ENCODE measurements at regions not wholly inside any gene's neighbourhood (a gene's known extent, or its start where the extent isn't known, plus 50 kb on each side); places are given as distances from the start of the nearest gene placed in this dataset.

GRCh38 chr18:66999003-66999402 is 395.1 kb upstream of the CDH19 start:
- no peaks in the 10 kb centered on the region for H3K36me3 ChIP-seq (ENCODE audit: control insufficient read depth, low read length)
- no peaks in the 10 kb centered on the region for H3K4me1 ChIP-seq (ENCODE audit: control insufficient read depth, low read length)
- H3K4me2 ChIP-seq (ENCODE audit: low read length): no peak overlapping the region
- no peaks in the 10 kb centered on the region for H3K27me3 ChIP-seq (ENCODE audit: control insufficient read depth, low read length)
- no peaks in the 10 kb centered on the region for H3F3A ChIP-seq (ENCODE audit: control insufficient read depth, insufficient read depth)
- no peak for TF ChIP-seq EZH2phosphoT487 (IDR thresholded peaks at IDR 0.05; ENCODE audit: borderline replicate concordance, low read length)
- TF ChIP-seq CTCF (IDR thresholded peaks at IDR 0.05; ENCODE audit: low read depth, low read length, poor library complexity, severe bottlenecking): no peak
- no peaks in the 10 kb centered on the region for H4K20me1 ChIP-seq (ENCODE audit: control insufficient read depth, insufficient read depth, low read depth, low read length)
- no peaks in the 10 kb centered on the region for H3K9me3 ChIP-seq (ENCODE audit: control insufficient read depth, insufficient read depth, low read length)
- no peak overlapping the region for H3K27ac ChIP-seq (ENCODE audit: low read depth, low read length)
- H3K9me2 ChIP-seq (replicated peaks; ENCODE audit: control insufficient read depth, low read length): no peaks in the 10 kb centered on the region
- H3K79me2 ChIP-seq (ENCODE audit: control insufficient read depth, low read length): no peaks in the 10 kb centered on the region
- no peak overlapping the region for H3K4me3 ChIP-seq (ENCODE audit: low read length)

- no peak for TF ChIP-seq EZH2phosphoT487 (IDR thresholded peaks at IDR 0.05; ENCODE audit: borderline replicate concordance, low read length)
- TF ChIP-seq CTCF (IDR thresholded peaks at IDR 0.05; ENCODE audit: low read depth, low read length, poor library complexity, severe bottlenecking): no peak
- Histone ChIP-seq H3K79me2 (ENCODE audit: control insufficient read depth, low read length) (no peaks in the 10 kb centered on the region), H3K4me3 (ENCODE audit: low read length) (no peak overlapping the region), H3K36me3 (ENCODE audit: control insufficient read depth, low read length) (no peaks in the 10 kb centered on the region), H3K27ac (ENCODE audit: low read depth, low read length) (no peak overlapping the region), H3K9me3 (ENCODE audit: control insufficient read depth, insufficient read depth, low read length) (no peaks in the 10 kb centered on the region), H3K27me3 (ENCODE audit: control insufficient read depth, low read length) (no peaks in the 10 kb centered on the region), H4K20me1 (ENCODE audit: control insufficient read depth, insufficient read depth, low read depth, low read length) (no peaks in the 10 kb centered on the region), H3K9me2 (replicated peaks; ENCODE audit: control insufficient read depth, low read length) (no peaks in the 10 kb centered on the region), H3K4me2 (ENCODE audit: low read length) (no peak overlapping the region), H3F3A (ENCODE audit: control insufficient read depth, insufficient read depth) (no peaks in the 10 kb centered on the region), H3K4me1 (ENCODE audit: control insufficient read depth, low read length) (no peaks in the 10 kb centered on the region)
Measured at GRCh38 chr18:66995270-66995669, 391.4 kb upstream of the CDH19 start.

DNA sequence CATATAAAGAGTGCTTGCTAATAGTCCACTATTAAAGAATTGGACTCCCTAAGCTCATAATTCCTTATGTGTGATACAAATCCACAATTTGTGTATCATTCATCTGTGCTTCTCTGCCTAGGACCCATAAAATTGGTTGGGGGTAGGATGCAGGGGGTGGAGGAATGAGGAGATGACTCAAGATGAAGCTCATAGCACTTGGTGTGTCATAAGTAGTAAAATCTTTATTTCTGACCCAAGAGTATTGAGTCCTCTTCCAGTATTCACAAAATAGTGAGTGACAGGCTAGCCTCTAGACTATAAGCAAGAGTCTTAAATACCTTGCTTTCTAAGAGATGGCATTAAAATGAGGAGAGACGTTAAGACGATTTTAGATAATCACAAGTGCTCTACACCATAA is 390.9 kb upstream of the CDH19 start:
- H3F3A ChIP-seq (ENCODE audit: control insufficient read depth, insufficient read depth): no peaks in the 10 kb centered on the region
- TF ChIP-seq CTCF (IDR thresholded peaks at IDR 0.05; ENCODE audit: low read depth, low read length, poor library complexity, severe bottlenecking) (no peak), EZH2phosphoT487 (IDR thresholded peaks at IDR 0.05; ENCODE audit: borderline replicate concordance, low read length) (no peak)
- no peaks in the 10 kb centered on the region for H3K9me2 ChIP-seq (replicated peaks; ENCODE audit: control insufficient read depth, low read length)
- H4K20me1 ChIP-seq (ENCODE audit: control insufficient read depth, insufficient read depth, low read depth, low read length): no peaks in the 10 kb centered on the region
- H3K27me3 ChIP-seq (ENCODE audit: control insufficient read depth, low read length): no peaks in the 10 kb centered on the region
- no peaks in the 10 kb centered on the region for H3K36me3 ChIP-seq (ENCODE audit: control insufficient read depth, low read length)
- H3K4me3 ChIP-seq (ENCODE audit: low read length): no peak overlapping the region
- H3K4me2 ChIP-seq (ENCODE audit: low read length): no peak overlapping the region
- no peaks in the 10 kb centered on the region for H3K9me3 ChIP-seq (ENCODE audit: control insufficient read depth, insufficient read depth, low read length)
- no peaks in the 10 kb centered on the region for H3K4me1 ChIP-seq (ENCODE audit: control insufficient read depth, low read length)
- no peaks in the 10 kb centered on the region for H3K79me2 ChIP-seq (ENCODE audit: control insufficient read depth, low read length)
- no peak overlapping the region for H3K27ac ChIP-seq (ENCODE audit: low read depth, low read length)

GRCh38 chr18:66993492-66993891 is 389.6 kb upstream of the CDH19 start:
- Histone ChIP-seq H3F3A (ENCODE audit: control insufficient read depth, insufficient read depth) (no peaks in the 10 kb centered on the region), H3K9me3 (ENCODE audit: control insufficient read depth, insufficient read depth, low read length) (no peaks in the 10 kb centered on the region), H3K36me3 (ENCODE audit: control insufficient read depth, low read length) (no peaks in the 10 kb centered on the region), H3K27ac (ENCODE audit: low read depth, low read length) (no peak overlapping the region), H3K79me2 (ENCODE audit: control insufficient read depth, low read length) (no peaks in the 10 kb centered on the region), H4K20me1 (ENCODE audit: control insufficient read depth, insufficient read depth, low read depth, low read length) (no peaks in the 10 kb centered on the region), H3K9me2 (replicated peaks; ENCODE audit: control insufficient read depth, low read length) (no peaks in the 10 kb centered on the region), H3K4me3 (ENCODE audit: low read length) (no peak overlapping the region), H3K4me1 (ENCODE audit: control insufficient read depth, low read length) (no peaks in the 10 kb centered on the region), H3K27me3 (ENCODE audit: control insufficient read depth, low read length) (no peaks in the 10 kb centered on the region), H3K4me2 (ENCODE audit: low read length) (no peak overlapping the region)
- TF ChIP-seq EZH2phosphoT487 (IDR thresholded peaks at IDR 0.05; ENCODE audit: borderline replicate concordance, low read length): no peak
- no peak for TF ChIP-seq CTCF (IDR thresholded peaks at IDR 0.05; ENCODE audit: low read depth, low read length, poor library complexity, severe bottlenecking)
